Right lobe of liver (tissue), 6 donors: ENCODE measurements at regions not wholly inside any gene's neighbourhood (a gene's known extent, or its start where the extent isn't known, plus 50 kb on each side); places are given as distances from the start of the nearest gene placed in this dataset.

Source experiments
- ATAC-seq, 4 donors: fragments of 200-7000 bp; cut with Tn5 transposase; one replicate each; pipeline ENCODE4 v1.9.1; 2020; ENCODE audit warnings: mild to moderate bottlenecking in 4 of 4, moderate library complexity in 4 of 4
- DNase-seq, 3 donors: peaks; one replicate each; pipeline ENCODE4 v3.0.0-alpha.2; 2020
- H3K27ac ChIP-seq, 3 donors: fragments of 200-600 bp; one replicate each; pipeline ENCODE4 v1.8.0; 2022
- H3K27me3 ChIP-seq, 2 donors: fragments of 200-600 bp; one replicate each; pipeline ENCODE4 v1.8.0; 2022
- H3K36me3 ChIP-seq, 4 donors: fragments of 200-600 bp; sonication (generic) in 1 of 4; one replicate each; pipeline versions ENCODE4 v1.5.1 to v1.8.0; 2017 to 2022; ENCODE audit warnings: control low read depth in 1 of 4
- H3K4me1 ChIP-seq, 4 donors: fragments of 200-600 bp; sonication (generic) in 1 of 4; one replicate each; pipeline versions ENCODE4 v1.5.1 to v1.8.0; 2017 to 2022; ENCODE audit warnings: control low read depth in 1 of 4
- H3K4me3 ChIP-seq, 3 donors: fragments of 200-600 bp; one replicate each; pipeline ENCODE4 v1.8.0; 2022
- H3K9me3 ChIP-seq, 4 donors: fragments of 200-600 bp; sonication (generic) in 1 of 4; one replicate each; pipeline versions ENCODE4 v1.5.1 to v1.8.0; 2017 to 2022; ENCODE audit warnings: control low read depth in 1 of 4
- CTCF ChIP-seq, 4 donors: fragments of 200-600 bp in 3 of 4; fragments of 450-650 bp in 1 of 4; IDR thresholded peaks; one replicate each; pipeline versions ENCODE4 v1.5.1 to v1.8.0; 2016 to 2022; ENCODE audit warnings: antibody characterized with exemption in 4 of 4, mild to moderate bottlenecking in 2 of 4
- POLR2A ChIP-seq: fragments of 450-650 bp; IDR thresholded peaks from one replicate; pipeline ENCODE4 v1.6.1; 2017; ENCODE audit warnings: antibody characterized with exemption, mild to moderate bottlenecking
- WGBS: methylation state at CpG from one replicate; pipeline ENCODE4 v1.1.6; 2018; ENCODE audit warnings: low coverage, low lambda C conversion rate; ENCODE audit not compliant: insufficient coverage; ENCODE audit errors: missing lambda C conversion rate; 5-methylcytosine and 5-hydroxymethylcytosine counted together
- intact Hi-C, 2 donors: fragments of 100-400 bp; cut with DNase I; formaldehyde crosslinking; loops; one replicate each; pipeline versions ENCODE4 v1.11.2 to v1.14.1; 2022
- donor health status: DM: no; HTN: yes; CAD: no.
- donor health status: DM: no; HTN: no; CAD: no.
- donor health status: DM: no; HTN: no; CAD: no.
- donor health status: DM: no; HTN: yes; CAD: no.
- donor health status: DM: no; HTN: yes; CAD: no.

DNA sequence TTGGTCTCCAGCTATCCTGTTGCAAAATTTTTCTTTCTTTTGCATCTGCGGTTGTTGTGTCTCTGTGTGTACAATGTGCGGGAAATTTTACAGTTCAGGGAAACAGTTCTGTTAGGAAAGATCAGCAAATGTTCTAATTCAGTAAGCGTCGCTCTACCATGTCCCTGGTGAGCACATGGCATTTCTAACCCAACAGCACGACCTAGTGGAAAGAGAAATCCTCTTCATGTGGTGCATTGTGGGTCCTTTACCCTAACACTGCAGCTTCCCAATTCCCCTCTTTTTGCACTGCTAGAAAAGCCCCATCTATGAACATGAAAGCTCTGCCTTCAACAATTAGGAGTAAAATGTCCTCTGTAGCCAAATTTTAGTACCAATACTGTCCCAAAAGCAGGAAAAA, 974.2 kb upstream of the CDH9 start:
- Histone ChIP-seq H3K27ac (no peak overlapping the region), H3K4me3 (no peak overlapping the region), H3K27me3 (no peaks in the 10 kb centered on the region), H3K36me3 (no peaks in the 10 kb centered on the region), H3K9me3 (no peaks in the 10 kb centered on the region), H3K4me1 (no peaks in the 10 kb centered on the region)
- 77% methylated on average over 4 of the region's 5 CpGs for WGBS
- intact Hi-C loops: no loop called here
- ATAC-seq (no peak), DNase-seq (no peak)
- TF ChIP-seq CTCF (IDR thresholded peaks at IDR 0.05): no peak
- no peak for TF ChIP-seq POLR2A

GRCh38 chr5:28009576-28009975, 971.2 kb upstream of the CDH9 start:
- Histone ChIP-seq H3K4me1 (no peaks in the 10 kb centered on the region), H3K4me3 (no peak overlapping the region), H3K9me3 (no peaks in the 10 kb centered on the region), H3K36me3 (no peaks in the 10 kb centered on the region), H3K27ac (no peak overlapping the region), H3K27me3 (no peaks in the 10 kb centered on the region)
- intact Hi-C loops: no loop called here
- TF ChIP-seq POLR2A (no peak), CTCF (IDR thresholded peaks at IDR 0.05) (no peak)
- DNase-seq: no peak
- no peak for ATAC-seq
- WGBS: 36% methylated on average over 2 of the region's 2 CpGs

DNA sequence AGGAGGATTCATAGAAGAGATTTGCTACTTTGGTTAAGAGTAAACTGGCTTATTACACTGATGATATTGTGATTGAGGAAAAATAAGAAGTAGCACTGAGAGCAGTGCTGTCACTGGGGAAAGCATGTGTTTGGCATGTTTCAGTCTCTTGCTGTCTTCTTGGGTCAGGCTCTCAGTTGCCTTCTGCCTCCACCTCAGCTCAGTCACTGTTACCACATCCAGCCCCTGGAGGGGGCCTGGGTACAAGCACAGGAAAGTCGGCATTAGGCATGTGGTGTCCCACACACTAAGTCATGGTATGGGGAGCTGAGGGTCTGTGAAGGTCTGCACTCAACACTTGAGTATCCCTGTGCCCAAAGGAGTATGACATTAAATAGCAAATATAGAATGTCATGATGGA, 958.3 kb upstream of the CDH9 start:
- H3K36me3 ChIP-seq: no peaks in the 10 kb centered on the region
- H3K27ac ChIP-seq: no peak overlapping the region
- no peak overlapping the region for H3K4me3 ChIP-seq
- H3K9me3 ChIP-seq: no peaks in the 10 kb centered on the region
- ATAC-seq (no peak), DNase-seq (no peak)
- H3K27me3 ChIP-seq: no peaks in the 10 kb centered on the region
- 80% methylated on average over 1 of the region's 1 CpG for WGBS
- no peak for TF ChIP-seq CTCF (IDR thresholded peaks at IDR 0.05)
- TF ChIP-seq POLR2A: no peak
- intact Hi-C loops: no loop called here
- no peaks in the 10 kb centered on the region for H3K4me1 ChIP-seq

GRCh38 chr5:27995867-27996266, 957.5 kb upstream of the CDH9 start:
- intact Hi-C loops: no loop called here
- TF ChIP-seq CTCF (IDR thresholded peaks at IDR 0.05): no peak
- no peak for TF ChIP-seq POLR2A
- ATAC-seq: no peak
- Histone ChIP-seq H3K4me3 (no peak overlapping the region), H3K36me3 (no peaks in the 10 kb centered on the region), H3K9me3 (no peaks in the 10 kb centered on the region), H3K4me1 (no peaks in the 10 kb centered on the region), H3K27me3 (no peaks in the 10 kb centered on the region), H3K27ac (no peak overlapping the region)
- no peak for DNase-seq
- WGBS: 47% methylated on average over 5 of the region's 5 CpGs

DNA sequence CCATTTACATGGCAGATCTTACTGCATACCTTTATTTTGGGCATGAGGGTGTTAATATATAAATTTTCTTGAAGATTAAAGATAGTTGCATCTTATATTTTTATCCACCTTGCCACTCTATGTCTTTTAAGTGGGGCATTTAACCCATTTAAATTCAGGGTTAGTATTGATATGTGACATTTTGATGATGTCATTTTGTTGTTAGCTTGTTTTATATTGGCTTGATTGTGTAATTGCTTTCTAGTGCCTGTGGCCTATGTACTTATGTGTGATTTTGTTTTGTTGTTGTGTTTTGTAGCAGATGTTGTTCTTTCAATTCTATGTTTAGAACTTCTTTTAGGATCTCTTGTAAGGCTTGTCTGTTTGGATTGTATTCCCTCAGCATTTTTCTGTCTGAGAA, 939.9 kb upstream of the CDH9 start:
- no peaks in the 10 kb centered on the region for H3K27me3 ChIP-seq
- intact Hi-C loops: no loop called here
- no peaks in the 10 kb centered on the region for H3K4me1 ChIP-seq
- ATAC-seq: no peak
- no peaks in the 10 kb centered on the region for H3K36me3 ChIP-seq
- peaks cover 0 to 3% (median 0%) of the 10 kb centered on the region in 4 donors for H3K9me3 ChIP-seq
- no peak for DNase-seq
- no peak for TF ChIP-seq POLR2A
- TF ChIP-seq CTCF (IDR thresholded peaks at IDR 0.05): no peak
- no peak overlapping the region for H3K4me3 ChIP-seq
- H3K27ac ChIP-seq: no peak overlapping the region
